ENCODE measurements at regions not wholly inside any gene's neighbourhood (a gene's known extent, or its start where the extent isn't known, plus 50 kb on each side); places are given as distances from the start of the nearest gene placed in this dataset.

GRCh38 chr3:118550556-118550955 is 484.1 kb downstream of the IGSF11 start:
- no peak for DNase-seq

- no peak for DNase-seq
Observed at GRCh38 chr3:118554148-118554838, 480.4 kb downstream of the IGSF11 start.

- DNase-seq: no peak
Observed at GRCh38 chr3:118556983-118557382, 477.7 kb downstream of the IGSF11 start.

GRCh38 chr3:118557513-118557912 is 477.1 kb downstream of the IGSF11 start:
- no peak for DNase-seq

GRCh38 chr3:118559286-118559685 is 475.4 kb downstream of the IGSF11 start:
- no peak for DNase-seq

GRCh38 chr3:118564800-118565199 is 469.8 kb downstream of the IGSF11 start:
- DNase-seq: no peak

- no peak for DNase-seq
Observed at GRCh38 chr3:118573912-118574311, 460.7 kb downstream of the IGSF11 start.

GRCh38 chr3:118577055-118577777 is 457.4 kb downstream of the IGSF11 start:
- no peak for DNase-seq

- no peak for DNase-seq
Observed at GRCh38 chr3:118578559-118578958, 456.1 kb downstream of the IGSF11 start.

- no peak for DNase-seq
Observed at GRCh38 chr3:118587037-118587741, 447.5 kb downstream of the IGSF11 start.

- DNase-seq: no peak
Observed at GRCh38 chr3:118587847-118588246, 446.8 kb downstream of the IGSF11 start.

GRCh38 chr3:118593277-118593670 is 441.4 kb downstream of the IGSF11 start:
- DNase-seq: no peak

GRCh38 chr3:118597184-118597583 is 437.5 kb downstream of the IGSF11 start:
- DNase-seq: no peak

GRCh38 chr3:118607915-118608820 is 426.5 kb downstream of the IGSF11 start:
- no peak for DNase-seq

GRCh38 chr3:118618247-118619040 is 416.2 kb downstream of the IGSF11 start:
- DNase-seq: no peak

GRCh38 chr3:118626453-118626852 is 408.2 kb downstream of the IGSF11 start:
- no peak for DNase-seq

- DNase-seq: peak; percentile 73
Observed at GRCh38 chr3:118628704-118629341, 405.8 kb downstream of the IGSF11 start.

GRCh38 chr3:118629821-118630220 is 404.8 kb downstream of the IGSF11 start:
- DNase-seq: no peak

- DNase-seq: no peak
Observed at GRCh38 chr3:118635711-118636110, 398.9 kb downstream of the IGSF11 start.

- DNase-seq: peak; percentile 30
Observed at GRCh38 chr3:118636841-118637240, 397.8 kb downstream of the IGSF11 start.

- no peak for DNase-seq
Observed at GRCh38 chr3:118637846-118638245, 396.8 kb downstream of the IGSF11 start.
